Upper lobe of left lung (tissue), 6 donors: ENCODE measurements at regions not wholly inside any gene's neighbourhood (a gene's known extent, or its start where the extent isn't known, plus 50 kb on each side); places are given as distances from the start of the nearest gene placed in this dataset.
A peak's percentile ranks its signal among the peaks of the same experiment; 100 is the strongest.

Experiments
- ATAC-seq, 2 donors: fragments of 200-7000 bp; cut with Tn5 transposase; one replicate each; pipeline ENCODE4 v1.9.1; 2022; ENCODE audit warnings: mild to moderate bottlenecking in 2 of 2, moderate library complexity in 2 of 2; ENCODE audit not compliant: low FRiP score in 2 of 2
- DNase-seq, 2 donors: peaks; one replicate each; pipeline ENCODE4 v3.0.0-alpha.2; 2019 to 2020
- H3K27ac ChIP-seq, 4 donors: fragments of 200-600 bp; sonication (generic); one replicate each; pipeline ENCODE4 v1.5.1; 2016 to 2019
- H3K27me3 ChIP-seq, 4 donors: fragments of 200-600 bp; sonication (generic); one replicate each; pipeline ENCODE4 v1.5.1; 2017 to 2019
- H3K36me3 ChIP-seq, 4 donors: fragments of 200-600 bp; sonication (generic); one replicate each; pipeline ENCODE4 v1.5.1; 2016 to 2019
- H3K4me1 ChIP-seq, 4 donors: fragments of 200-600 bp; sonication (generic); one replicate each; pipeline ENCODE4 v1.5.1; 2018 to 2019
- H3K4me3 ChIP-seq, 4 donors: fragments of 200-600 bp; sonication (generic); one replicate each; pipeline ENCODE4 v1.5.1; 2017 to 2019; ENCODE audit warnings: mild to moderate bottlenecking in 2 of 4, moderate library complexity in 1 of 4
- H3K9me3 ChIP-seq, 4 donors: fragments of 200-600 bp; sonication (generic); one replicate each; pipeline ENCODE4 v1.5.1; 2018 to 2019
- EP300 ChIP-seq, 4 donors: sonication (generic); formaldehyde crosslinking; IDR thresholded peaks; one replicate each; pipeline ENCODE4 v1.5.1; 2017; ENCODE audit warnings: antibody characterized with exemption in 4 of 4, control low read depth in 2 of 4
- POLR2A ChIP-seq, 4 donors: fragments of 450-650 bp; IDR thresholded peaks; one replicate each; pipeline ENCODE4 v1.5.1; 2016 to 2017; ENCODE audit warnings: antibody characterized with exemption in 4 of 4, mild to moderate bottlenecking in 2 of 4
- POLR2AphosphoS5 ChIP-seq, 2 donors: sonication (generic); formaldehyde crosslinking; IDR thresholded peaks; one replicate each; pipeline ENCODE4 v1.5.1; 2017; ENCODE audit warnings: antibody characterized with exemption in 2 of 2
- WGBS, 2 donors: methylation state at CpG; one replicate each; pipeline ENCODE4 v1.1.5; 2017 to 2018; 5-methylcytosine and 5-hydroxymethylcytosine counted together
- TF ChIP-seq, protein P1 (sequence below), 6 experiments: fragments of 450-650 bp in 4 of 6; fragments of 200-600 bp in 2 of 6; sonication (generic) in 2 of 6; IDR thresholded peaks; one replicate each; pipeline ENCODE4 v1.5.1; 2016 to 2019; ENCODE audit warnings: antibody characterized with exemption in 6 of 6
- donor health status: DM: no; HTN: no; CAD: no; lungs with moderate emphysema.
- donor health status: DM: no; HTN: yes; CAD: no; lungs with severe emphysema.

GRCh38 chr11:71140206-71140919, 112.0 kb downstream of the SHANK2 start:
- H3K36me3 ChIP-seq: no peaks in the 10 kb centered on the region
- DNase-seq (peak; percentile 47 to 74), ATAC-seq (peak; percentile 14 to 44)
- H3K4me3 ChIP-seq: no peak overlapping the region
- peaks cover 0 to 17% (median 8%) of the 10 kb centered on the region in 4 donors for H3K4me1 ChIP-seq
- 74 to 81% methylated on average over 7 to 22 of the region's 22 CpGs for WGBS, 2 donors
- peak overlapping the region in 1 of 4 donors; percentile 26 for H3K27ac ChIP-seq
- no peaks in the 10 kb centered on the region for H3K9me3 ChIP-seq
- TF ChIP-seq POLR2AphosphoS5 (IDR thresholded peaks at IDR 0.05) (no peak), EP300 (IDR thresholded peaks at IDR 0.05) (peak in 1 of 4 donors; percentile 12), POLR2A (IDR thresholded peaks at IDR 0.05) (no peak)
- TF ChIP-seq, protein P1, sequence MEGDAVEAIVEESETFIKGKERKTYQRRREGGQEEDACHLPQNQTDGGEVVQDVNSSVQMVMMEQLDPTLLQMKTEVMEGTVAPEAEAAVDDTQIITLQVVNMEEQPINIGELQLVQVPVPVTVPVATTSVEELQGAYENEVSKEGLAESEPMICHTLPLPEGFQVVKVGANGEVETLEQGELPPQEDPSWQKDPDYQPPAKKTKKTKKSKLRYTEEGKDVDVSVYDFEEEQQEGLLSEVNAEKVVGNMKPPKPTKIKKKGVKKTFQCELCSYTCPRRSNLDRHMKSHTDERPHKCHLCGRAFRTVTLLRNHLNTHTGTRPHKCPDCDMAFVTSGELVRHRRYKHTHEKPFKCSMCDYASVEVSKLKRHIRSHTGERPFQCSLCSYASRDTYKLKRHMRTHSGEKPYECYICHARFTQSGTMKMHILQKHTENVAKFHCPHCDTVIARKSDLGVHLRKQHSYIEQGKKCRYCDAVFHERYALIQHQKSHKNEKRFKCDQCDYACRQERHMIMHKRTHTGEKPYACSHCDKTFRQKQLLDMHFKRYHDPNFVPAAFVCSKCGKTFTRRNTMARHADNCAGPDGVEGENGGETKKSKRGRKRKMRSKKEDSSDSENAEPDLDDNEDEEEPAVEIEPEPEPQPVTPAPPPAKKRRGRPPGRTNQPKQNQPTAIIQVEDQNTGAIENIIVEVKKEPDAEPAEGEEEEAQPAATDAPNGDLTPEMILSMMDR (IDR thresholded peaks at IDR 0.05): no peak
- H3K27me3 ChIP-seq: no peaks in the 10 kb centered on the region

- Histone ChIP-seq H3K27me3 (no peaks in the 10 kb centered on the region), H3K4me3 (no peak overlapping the region), H3K27ac (no peak overlapping the region), H3K4me1 (peaks cover 0 to 17% (median 8%) of the 10 kb centered on the region in 4 donors), H3K36me3 (no peaks in the 10 kb centered on the region), H3K9me3 (no peaks in the 10 kb centered on the region)
- 47 to 66% methylated on average over 5 to 10 of the region's 16 CpGs for WGBS, 2 donors
- TF ChIP-seq, protein P1 (IDR thresholded peaks at IDR 0.05): no peak
- no peak for TF ChIP-seq POLR2AphosphoS5 (IDR thresholded peaks at IDR 0.05)
- TF ChIP-seq EP300 (IDR thresholded peaks at IDR 0.05): no peak
- TF ChIP-seq POLR2A (IDR thresholded peaks at IDR 0.05): no peak
- peak; percentile 43 to 58 for DNase-seq
- peak; percentile 22 to 34 for ATAC-seq
These were observed 112.7 kb downstream of the SHANK2 start for GRCh38 chr11:71139516-71140205.

DNA sequence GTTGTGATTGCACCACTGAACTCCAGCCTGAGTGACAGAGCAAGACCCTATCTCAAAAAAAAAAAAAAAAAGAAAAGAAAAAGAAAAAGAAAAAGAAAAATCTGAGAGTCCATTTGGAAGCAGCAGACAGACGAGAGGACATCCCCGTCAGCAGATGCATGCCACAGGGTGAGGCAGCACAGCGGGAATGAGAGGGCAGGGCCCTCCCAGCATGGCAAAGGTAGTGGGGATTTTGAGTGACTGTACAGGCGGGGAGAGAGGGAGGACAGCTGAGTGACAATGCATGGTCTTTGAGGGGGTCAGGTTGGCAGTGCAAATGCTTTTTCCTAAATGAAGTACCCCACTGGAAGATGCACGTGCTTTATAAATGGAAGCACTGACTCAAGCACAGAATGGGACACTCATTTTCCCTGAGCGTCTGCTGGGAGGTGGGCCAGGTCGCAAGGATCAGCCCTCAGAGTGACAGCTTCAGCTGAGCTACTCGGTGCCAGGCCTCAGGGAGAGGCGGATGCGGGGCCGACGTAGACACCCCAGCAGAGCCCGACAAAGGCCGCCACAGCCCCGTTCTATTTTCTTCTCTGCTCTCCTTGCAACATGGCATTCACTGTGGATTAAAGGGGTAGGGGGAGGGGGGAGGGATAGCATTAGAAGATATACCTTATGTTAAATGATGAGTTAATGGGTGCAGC, 113.5 kb downstream of the SHANK2 start:
- no peaks in the 10 kb centered on the region for H3K27me3 ChIP-seq
- peaks cover 0 to 17% (median 8%) of the 10 kb centered on the region in 4 donors for H3K4me1 ChIP-seq
- H3K36me3 ChIP-seq: no peaks in the 10 kb centered on the region
- no peak overlapping the region for H3K27ac ChIP-seq
- 87 to 89% methylated on average over 15 of the region's 15 CpGs for WGBS, 2 donors
- H3K4me3 ChIP-seq: no peak overlapping the region
- TF ChIP-seq POLR2A (IDR thresholded peaks at IDR 0.05) (no peak), EP300 (IDR thresholded peaks at IDR 0.05) (no peak)
- TF ChIP-seq, protein P1 (IDR thresholded peaks at IDR 0.05): no peak
- DNase-seq (peak in 1 of 2 donors; percentile 49), ATAC-seq (no peak)
- H3K9me3 ChIP-seq: no peaks in the 10 kb centered on the region

GRCh38 chr11:71137376-71137775, 115.0 kb downstream of the SHANK2 start:
- 86 to 88% methylated on average over 8 to 9 of the region's 9 CpGs for WGBS, 2 donors
- TF ChIP-seq POLR2A (IDR thresholded peaks at IDR 0.05) (no peak), EP300 (IDR thresholded peaks at IDR 0.05) (no peak), POLR2AphosphoS5 (IDR thresholded peaks at IDR 0.05) (no peak)
- TF ChIP-seq, protein P1 (IDR thresholded peaks at IDR 0.05): no peak
- Histone ChIP-seq H3K9me3 (no peaks in the 10 kb centered on the region), H3K27me3 (no peaks in the 10 kb centered on the region), H3K4me1 (peaks cover 0 to 17% (median 8%) of the 10 kb centered on the region in 4 donors), H3K4me3 (no peak overlapping the region), H3K27ac (no peak overlapping the region), H3K36me3 (no peaks in the 10 kb centered on the region)
- ATAC-seq (no peak), DNase-seq (peak in 1 of 2 donors; percentile 45)
